ENCODE measurements at regions not wholly inside any gene's neighbourhood (a gene's known extent, or its start where the extent isn't known, plus 50 kb on each side); places are given as distances from the start of the nearest gene placed in this dataset.

DNA sequence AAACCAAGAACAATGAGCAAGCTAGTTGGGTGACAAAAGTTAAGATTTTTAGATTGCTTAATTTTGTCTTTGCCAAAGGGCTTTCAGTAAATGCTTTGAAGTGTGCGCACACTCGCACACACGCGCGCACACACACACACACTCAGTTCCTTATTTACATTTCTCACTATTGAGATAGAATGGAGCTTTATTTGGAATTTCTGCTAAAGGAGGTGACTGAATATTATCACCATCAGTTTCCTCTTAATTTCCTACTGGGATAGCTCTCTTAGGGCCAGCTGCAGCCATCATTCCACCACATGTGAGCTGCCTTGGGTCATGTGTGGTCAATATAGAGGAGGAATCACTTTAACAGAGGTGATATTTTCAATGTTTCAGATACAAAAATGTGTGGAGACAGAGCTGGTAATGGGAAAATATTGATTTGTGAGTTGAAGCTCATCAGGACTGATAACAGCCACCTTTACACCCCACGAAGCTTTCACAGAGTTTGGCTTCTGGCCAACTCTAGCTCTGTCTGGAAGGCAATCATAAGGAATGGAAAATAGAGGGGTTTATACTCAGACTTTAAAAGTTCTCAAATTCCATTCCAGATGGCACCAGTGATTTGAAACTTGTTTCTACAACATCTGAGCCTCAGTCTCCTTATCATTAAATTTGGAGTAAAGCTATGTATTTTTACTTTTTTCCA is 99.9 kb downstream of the MACIR start:
- H3K4me3 ChIP-seq (ENCODE audit: low read depth, low read length) = no peak overlapping the region
- no peak for TF ChIP-seq CTCF (IDR thresholded peaks at IDR 0.05; ENCODE audit: control insufficient read depth, extremely low read depth, insufficient read depth)
- DNase-seq (ENCODE audit: low read depth) = no peak

DNA sequence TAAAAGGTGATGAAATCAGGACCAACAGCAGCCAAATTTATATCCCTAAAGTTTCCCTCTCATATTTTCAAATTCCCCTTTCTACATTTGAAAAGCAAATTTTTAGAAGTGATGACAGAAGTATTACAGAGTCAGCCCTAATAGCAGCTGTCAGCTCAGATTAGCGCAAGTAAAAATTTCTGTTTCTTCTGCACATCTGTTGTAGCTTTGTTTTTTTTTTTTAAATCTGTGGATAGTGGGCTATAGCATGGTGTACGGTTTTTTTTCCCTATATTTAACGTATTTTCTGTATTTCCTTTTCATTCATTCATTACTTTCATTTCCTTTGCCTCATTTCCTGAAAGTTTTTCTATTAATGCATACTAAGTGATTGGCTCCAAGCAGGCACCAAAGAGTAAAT is 99.1 kb downstream of the MACIR start:
- no peak overlapping the region for H3K4me3 ChIP-seq (ENCODE audit: low read depth, low read length)
- DNase-seq (ENCODE audit: low read depth) = no peak
- TF ChIP-seq CTCF (IDR thresholded peaks at IDR 0.05; ENCODE audit: control insufficient read depth, extremely low read depth, insufficient read depth) = no peak

DNA sequence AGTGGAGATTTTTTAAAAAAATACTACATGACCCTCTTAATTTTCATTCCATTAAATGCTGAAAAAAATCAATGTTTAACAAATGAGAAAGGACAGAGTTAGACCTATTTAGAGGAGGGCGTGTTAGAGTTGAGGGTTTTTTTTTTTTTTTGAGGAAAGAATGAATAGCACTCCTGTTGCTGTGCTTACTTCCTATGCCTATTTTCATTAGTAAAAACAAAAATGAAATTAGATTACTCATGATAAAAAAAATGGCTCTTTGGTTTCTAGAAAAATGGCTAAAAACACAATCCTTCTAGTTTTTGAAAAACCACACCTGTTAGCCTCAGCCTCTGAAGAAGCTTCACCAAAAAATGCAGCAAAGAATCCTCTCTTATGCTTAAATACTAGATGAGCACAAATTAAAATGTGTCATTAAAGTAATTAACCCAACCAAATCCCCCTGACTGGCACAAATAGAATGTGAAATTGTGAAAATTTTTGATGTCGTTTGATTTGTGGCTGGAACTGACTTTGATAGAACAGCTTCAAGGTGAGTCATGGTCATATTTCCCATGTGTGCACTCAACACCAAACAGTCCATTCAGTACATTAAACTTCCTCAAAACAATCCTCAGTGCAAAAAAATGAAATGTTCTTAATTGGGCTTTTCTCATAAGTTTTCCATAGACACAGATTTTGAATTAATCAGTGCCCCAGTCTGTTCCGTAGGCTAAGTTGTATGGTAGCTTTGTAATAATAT is 98.0 kb downstream of the MACIR start:
- DNase-seq (ENCODE audit: low read depth) = no peak
- no peak overlapping the region for H3K4me3 ChIP-seq (ENCODE audit: low read depth, low read length)
- no peak for TF ChIP-seq CTCF (IDR thresholded peaks at IDR 0.05; ENCODE audit: control insufficient read depth, extremely low read depth, insufficient read depth)

DNA sequence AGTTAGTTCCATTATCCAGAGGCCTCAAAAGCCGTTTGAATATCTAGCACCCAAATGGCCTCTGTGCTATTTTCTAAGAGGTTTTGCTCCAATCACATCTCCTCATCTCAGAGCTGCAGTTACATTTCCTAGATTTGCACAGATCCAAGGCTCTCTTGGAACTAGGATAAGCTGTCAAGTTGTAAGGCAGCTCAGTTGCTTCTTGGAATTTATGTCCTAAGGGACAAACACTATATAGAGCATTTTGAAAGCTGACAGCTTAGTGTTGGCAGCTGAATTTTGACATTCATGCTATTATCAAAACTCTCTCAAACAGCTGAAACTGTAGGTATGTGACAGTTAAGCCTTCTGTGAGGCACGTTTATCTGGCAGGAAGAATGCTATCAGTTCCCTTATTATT is 97.0 kb downstream of the MACIR start:
- H3K4me3 ChIP-seq (ENCODE audit: low read depth, low read length) = no peak overlapping the region
- DNase-seq (ENCODE audit: low read depth) = no peak
- no peak for TF ChIP-seq CTCF (IDR thresholded peaks at IDR 0.05; ENCODE audit: control insufficient read depth, extremely low read depth, insufficient read depth)

DNA sequence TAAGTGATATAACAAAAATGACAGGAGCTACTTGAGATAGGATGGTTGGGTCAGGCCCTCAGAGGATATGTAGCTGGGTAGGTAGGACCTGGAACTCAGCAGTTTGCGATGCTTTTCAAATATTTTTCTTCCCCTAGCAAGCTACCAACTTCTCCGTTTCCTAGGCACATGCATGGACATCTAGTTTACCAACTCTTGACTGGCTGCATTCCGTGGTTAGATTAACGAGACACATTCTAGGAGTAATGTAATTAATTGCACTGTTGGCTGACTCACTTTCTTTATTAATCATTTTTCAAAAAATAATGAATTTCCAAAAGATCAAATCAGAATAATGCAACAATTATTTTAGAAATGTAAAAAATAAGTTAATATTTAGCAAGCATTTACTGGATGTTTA is 95.9 kb downstream of the MACIR start:
- no peak for DNase-seq (ENCODE audit: low read depth)

GRCh38 chr5:103353581-103353980 is 95.0 kb downstream of the MACIR start:
- no peak for DNase-seq (ENCODE audit: low read depth)
- no peak overlapping the region for H3K4me3 ChIP-seq (ENCODE audit: low read depth, low read length)
- TF ChIP-seq CTCF (IDR thresholded peaks at IDR 0.05; ENCODE audit: control insufficient read depth, extremely low read depth, insufficient read depth) = no peak

More for the DNA sequence above, 95.9 kb downstream of the MACIR start:
- no peak for TF ChIP-seq CTCF (IDR thresholded peaks at IDR 0.05; ENCODE audit: control insufficient read depth, extremely low read depth, insufficient read depth)
- H3K4me3 ChIP-seq (ENCODE audit: low read depth, low read length) = no peak overlapping the region

Data from LNCaP clone FGC (cell line).